WI38 (cell line): ENCODE measurements at regions not wholly inside any gene's neighbourhood (a gene's known extent, or its start where the extent isn't known, plus 50 kb on each side); places are given as distances from the start of the nearest gene placed in this dataset.

Source experiments
- H3K4me3 ChIP-seq: 2 replicates; pipeline ENCODE4 v1.5.1; 2011; ENCODE audit warnings: low read depth, mild to moderate bottlenecking, control low read depth, low read length
- TF ChIP-seq, protein P1 (sequence below): IDR thresholded peaks from 2 replicates; pipeline ENCODE4 v1.5.1; 2012; ENCODE audit warnings: low read depth, mild to moderate bottlenecking, control low read depth, low read length

DNA sequence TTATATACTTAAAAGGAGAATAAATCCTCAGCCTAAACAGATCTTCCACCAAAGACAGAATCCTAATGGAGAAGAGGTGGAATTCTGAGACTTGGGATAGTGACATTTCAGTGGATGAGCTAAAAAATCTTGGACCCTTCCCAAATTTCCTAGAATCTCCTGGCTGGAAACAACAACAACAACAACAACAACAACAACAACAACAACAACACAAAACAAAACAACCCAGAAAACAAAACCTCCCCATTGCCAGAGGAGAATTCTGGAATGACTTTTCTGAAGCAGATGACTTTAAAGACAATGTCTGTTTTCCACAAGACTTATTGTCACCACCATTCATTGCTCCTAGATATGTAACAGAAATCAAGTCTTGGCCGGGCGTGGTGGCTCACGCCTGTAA, 322.1 kb downstream of the ARL4A start:
- H3K4me3 ChIP-seq, result no peak overlapping the region
- TF ChIP-seq, protein P1, sequence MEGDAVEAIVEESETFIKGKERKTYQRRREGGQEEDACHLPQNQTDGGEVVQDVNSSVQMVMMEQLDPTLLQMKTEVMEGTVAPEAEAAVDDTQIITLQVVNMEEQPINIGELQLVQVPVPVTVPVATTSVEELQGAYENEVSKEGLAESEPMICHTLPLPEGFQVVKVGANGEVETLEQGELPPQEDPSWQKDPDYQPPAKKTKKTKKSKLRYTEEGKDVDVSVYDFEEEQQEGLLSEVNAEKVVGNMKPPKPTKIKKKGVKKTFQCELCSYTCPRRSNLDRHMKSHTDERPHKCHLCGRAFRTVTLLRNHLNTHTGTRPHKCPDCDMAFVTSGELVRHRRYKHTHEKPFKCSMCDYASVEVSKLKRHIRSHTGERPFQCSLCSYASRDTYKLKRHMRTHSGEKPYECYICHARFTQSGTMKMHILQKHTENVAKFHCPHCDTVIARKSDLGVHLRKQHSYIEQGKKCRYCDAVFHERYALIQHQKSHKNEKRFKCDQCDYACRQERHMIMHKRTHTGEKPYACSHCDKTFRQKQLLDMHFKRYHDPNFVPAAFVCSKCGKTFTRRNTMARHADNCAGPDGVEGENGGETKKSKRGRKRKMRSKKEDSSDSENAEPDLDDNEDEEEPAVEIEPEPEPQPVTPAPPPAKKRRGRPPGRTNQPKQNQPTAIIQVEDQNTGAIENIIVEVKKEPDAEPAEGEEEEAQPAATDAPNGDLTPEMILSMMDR, result no peak

DNA sequence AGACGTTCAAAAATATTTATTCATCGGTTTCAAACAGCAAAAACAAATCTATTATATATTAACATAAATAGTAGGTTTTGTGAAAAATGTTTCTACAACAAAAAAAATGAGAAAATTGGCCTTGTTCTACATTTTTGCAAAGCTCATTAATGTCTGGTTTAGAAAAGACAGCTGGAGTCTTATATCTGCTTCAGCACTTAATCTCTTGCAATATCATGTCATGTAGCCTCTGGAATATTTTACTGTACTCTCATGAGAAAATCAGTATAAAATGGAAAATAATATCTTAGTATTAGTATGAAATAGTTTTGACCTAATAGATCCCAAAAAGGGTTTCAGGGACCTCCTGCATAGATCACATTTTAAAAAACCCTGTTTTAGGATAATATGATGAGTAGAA, 326.6 kb downstream of the ARL4A start:
- no peak overlapping the region for H3K4me3 ChIP-seq
- TF ChIP-seq, protein P1, result no peak

DNA sequence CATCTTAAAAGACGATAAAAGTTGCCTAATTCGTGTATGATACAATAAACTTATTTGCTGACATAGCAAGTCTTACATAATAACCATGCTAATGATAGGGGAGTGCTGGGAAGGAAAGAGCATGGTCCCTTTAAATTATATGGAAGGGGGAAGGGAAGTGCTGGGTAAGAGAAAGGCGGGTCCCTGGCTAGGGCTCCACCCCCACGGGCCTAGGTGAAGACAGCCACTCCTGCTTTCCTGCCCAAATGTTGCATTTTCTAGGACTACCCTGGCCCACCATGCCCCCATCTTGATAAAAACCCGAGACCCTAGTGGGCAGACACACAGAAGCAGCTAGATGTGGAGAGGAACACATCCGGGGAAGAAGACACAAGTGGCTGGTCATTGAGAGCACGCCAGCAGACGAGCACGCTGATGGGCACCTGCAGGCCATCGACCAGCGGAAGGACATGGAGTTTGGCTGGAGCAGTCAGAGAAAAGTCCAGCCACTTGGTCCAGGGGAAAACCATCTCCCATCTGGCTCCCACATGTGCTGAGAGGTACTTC, 328.7 kb downstream of the ARL4A start:
- H3K4me3 ChIP-seq, result no peak overlapping the region
- TF ChIP-seq, protein P1, result no peak

DNA sequence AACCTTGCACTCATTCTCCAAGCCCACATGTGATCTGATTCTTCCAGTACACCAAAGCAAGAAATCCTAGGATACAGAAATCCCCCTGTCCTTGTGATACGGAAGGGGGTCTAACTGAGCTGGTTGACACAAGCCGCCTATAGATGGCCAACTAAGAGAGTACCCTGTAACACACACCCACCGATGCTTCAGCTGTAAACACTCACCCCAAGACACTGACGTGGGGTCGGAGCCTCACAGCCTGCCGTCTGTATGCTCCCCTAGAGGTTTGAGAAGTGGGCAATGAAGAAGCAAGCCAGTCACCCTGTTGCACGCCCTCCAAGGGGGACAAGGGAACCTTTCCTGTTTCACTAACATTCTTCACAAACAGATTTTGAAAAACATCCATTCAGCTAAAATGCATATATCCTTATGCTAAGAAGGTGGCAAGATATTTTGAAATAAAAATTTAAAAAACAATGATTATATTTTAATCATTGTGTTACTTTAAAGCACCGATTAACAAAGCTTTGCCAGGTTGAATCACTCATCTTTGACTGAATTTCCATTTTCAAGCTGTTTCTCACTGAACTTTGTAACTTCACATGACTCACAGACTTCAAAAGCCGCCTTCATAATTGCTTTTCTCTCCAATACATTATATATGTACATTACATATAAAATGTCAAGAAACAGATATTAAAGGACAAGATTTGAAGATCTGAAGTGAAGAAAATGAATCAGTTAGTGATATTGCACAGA, 329.3 kb downstream of the ARL4A start:
- H3K4me3 ChIP-seq, result no peak overlapping the region
- TF ChIP-seq, protein P1, result no peak

DNA sequence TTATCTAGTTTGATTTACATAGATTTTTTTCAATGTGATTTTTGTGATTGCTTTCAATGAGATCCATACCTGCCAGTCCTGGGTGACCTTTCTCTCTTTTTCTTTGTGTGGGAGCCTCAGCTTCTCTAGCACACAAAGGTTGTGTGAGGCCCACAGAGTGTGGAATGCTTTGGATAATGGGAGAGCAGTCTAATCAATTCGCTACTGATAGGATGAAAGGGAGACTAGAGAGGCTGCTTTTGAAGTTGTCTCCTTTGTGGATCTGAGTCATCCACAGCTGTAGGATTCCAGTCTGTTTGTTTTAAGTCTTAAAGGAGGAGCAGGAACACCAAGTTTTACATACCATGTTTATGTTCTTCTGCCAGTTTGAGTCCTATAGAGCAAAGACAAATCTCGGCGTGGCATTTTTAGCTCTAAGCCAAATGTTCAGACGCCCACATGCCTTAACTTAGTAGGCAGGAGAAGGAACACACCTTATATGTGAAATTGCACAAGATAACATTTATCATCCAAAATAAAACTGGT, 330.0 kb downstream of the ARL4A start:
- TF ChIP-seq, protein P1, result no peak
- H3K4me3 ChIP-seq, result peak overlapping the region; percentile 30

DNA sequence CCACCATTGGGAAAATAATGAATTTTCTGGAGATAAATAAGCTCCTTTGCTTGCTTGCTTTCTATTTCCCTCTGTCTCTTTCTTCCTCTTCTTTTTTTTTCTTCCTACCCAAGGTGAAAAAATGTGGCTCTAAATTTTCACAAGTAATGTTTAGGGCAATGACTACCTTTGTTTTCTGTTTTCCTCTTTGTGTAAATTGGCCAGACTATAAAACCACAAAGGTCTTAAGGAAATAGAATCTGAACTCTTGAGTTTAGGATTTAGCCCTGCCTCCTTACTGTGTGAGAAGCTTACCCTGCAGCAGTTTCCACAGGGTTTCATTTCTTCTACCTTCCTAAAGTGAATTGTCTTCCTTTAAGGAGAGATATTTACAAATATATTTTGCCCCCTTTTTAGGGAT, 330.4 kb downstream of the ARL4A start:
- TF ChIP-seq, protein P1, result no peak
- H3K4me3 ChIP-seq, result peak overlapping the region; percentile 30

DNA sequence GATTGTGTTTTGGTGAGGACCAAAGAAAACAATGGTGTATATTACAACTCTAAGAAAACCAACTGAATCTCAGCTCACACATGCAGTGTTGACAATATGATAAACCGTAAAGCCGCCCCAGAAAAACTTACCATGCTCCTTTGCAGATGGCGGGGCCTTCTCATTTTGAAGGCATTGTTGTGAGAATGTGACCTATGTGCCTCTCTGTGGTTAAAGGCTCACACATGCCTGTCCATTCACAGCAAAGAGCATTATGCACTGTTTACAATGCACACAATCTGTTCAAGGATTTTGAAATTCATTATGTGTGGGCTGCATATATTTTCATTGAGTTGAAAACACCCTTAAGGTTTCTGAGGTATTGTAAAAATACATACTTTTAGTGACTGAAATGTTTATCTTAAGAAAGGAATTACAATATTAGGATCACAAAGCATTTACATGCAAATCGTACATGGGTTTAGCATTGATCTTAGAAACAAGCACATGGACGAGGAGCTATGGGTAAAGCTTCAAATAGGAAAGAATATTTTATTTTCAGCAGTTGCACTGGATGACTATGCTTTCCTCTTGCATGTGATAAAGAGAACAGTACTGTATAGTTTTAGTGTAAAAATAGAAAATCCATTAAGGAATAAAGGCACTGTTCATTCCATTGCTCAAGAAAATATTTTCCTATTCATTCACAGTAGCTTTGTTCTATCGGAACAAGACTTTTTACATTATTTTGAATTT, 334.3 kb downstream of the ARL4A start:
- no peak overlapping the region for H3K4me3 ChIP-seq
- TF ChIP-seq, protein P1, result no peak
